HFFc6 (cell line): ENCODE measurements at regions not wholly inside any gene's neighbourhood (a gene's known extent, or its start where the extent isn't known, plus 50 kb on each side); places are given as distances from the start of the nearest gene placed in this dataset.
A peak's percentile ranks its signal among the peaks of the same experiment; 100 is the strongest.

ENCODE experiments used
- DNase-seq: peaks from one replicate; pipeline ENCODE4 v3.0.0-alpha.2; 2018
- H3K27ac Mint-ChIP-seq: 2 replicates; pipeline ENCODE4 v1.8.0; 2020; ENCODE audit warnings: mild to moderate bottlenecking, mixed read lengths
- H3K27me3 Mint-ChIP-seq: 2 replicates; pipeline ENCODE4 v1.8.0; 2021; ENCODE audit warnings: mild to moderate bottlenecking, moderate library complexity, mixed read lengths; ENCODE audit not compliant: insufficient read depth
- H3K36me3 Mint-ChIP-seq: 2 replicates; pipeline ENCODE4 v1.8.0; 2021; ENCODE audit warnings: low read depth, mixed read lengths
- H3K4me1 Mint-ChIP-seq: 2 replicates; pipeline ENCODE4 v1.8.0; 2020; ENCODE audit warnings: low read depth, mixed read lengths
- H3K4me3 Mint-ChIP-seq: 2 replicates; pipeline ENCODE4 v1.8.0; 2020; ENCODE audit warnings: mild to moderate bottlenecking, moderate library complexity, mixed read lengths
- H3K9me3 Mint-ChIP-seq: 2 replicates; pipeline ENCODE4 v1.8.0; 2020; ENCODE audit warnings: mild to moderate bottlenecking, mixed read lengths
- TF ChIP-seq, protein P1 (sequence below): fragments of 200-600 bp; sonication (generic); IDR thresholded peaks from 2 replicates; pipeline ENCODE4 v1.5.0; 2021; ENCODE audit warnings: antibody characterized with exemption, mild to moderate bottlenecking

DNA sequence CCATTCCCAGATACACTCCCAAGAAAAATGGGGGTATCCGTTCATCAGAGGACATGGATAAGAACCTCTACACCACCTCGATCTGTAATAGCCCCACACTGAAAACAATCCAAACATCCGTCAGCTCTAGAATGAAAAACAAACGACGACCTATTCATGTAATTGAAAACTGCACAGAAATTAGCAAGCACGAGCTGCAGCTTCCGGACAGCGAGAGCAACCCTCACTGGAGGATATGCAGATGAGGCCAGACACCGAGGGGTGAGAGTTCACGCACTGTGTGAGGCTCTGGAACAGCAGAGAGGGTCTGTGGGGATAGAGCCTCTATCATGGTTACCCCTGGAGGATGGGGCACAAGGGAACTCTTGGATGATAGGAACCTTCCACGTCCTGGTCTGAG lies 143.9 kb upstream of the NCOR2 start:
- TF ChIP-seq, protein P1, sequence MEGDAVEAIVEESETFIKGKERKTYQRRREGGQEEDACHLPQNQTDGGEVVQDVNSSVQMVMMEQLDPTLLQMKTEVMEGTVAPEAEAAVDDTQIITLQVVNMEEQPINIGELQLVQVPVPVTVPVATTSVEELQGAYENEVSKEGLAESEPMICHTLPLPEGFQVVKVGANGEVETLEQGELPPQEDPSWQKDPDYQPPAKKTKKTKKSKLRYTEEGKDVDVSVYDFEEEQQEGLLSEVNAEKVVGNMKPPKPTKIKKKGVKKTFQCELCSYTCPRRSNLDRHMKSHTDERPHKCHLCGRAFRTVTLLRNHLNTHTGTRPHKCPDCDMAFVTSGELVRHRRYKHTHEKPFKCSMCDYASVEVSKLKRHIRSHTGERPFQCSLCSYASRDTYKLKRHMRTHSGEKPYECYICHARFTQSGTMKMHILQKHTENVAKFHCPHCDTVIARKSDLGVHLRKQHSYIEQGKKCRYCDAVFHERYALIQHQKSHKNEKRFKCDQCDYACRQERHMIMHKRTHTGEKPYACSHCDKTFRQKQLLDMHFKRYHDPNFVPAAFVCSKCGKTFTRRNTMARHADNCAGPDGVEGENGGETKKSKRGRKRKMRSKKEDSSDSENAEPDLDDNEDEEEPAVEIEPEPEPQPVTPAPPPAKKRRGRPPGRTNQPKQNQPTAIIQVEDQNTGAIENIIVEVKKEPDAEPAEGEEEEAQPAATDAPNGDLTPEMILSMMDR: no peak
- Mint-ChIP-seq H3K36me3 (no peaks in the 10 kb centered on the region), H3K9me3 (no peaks in the 10 kb centered on the region), H3K27me3 (peaks cover 7% of the 10 kb centered on the region), H3K27ac (no peak overlapping the region), H3K4me1 (peaks cover 35% of the 10 kb centered on the region), H3K4me3 (no peak overlapping the region)
- DNase-seq: no peak

DNA sequence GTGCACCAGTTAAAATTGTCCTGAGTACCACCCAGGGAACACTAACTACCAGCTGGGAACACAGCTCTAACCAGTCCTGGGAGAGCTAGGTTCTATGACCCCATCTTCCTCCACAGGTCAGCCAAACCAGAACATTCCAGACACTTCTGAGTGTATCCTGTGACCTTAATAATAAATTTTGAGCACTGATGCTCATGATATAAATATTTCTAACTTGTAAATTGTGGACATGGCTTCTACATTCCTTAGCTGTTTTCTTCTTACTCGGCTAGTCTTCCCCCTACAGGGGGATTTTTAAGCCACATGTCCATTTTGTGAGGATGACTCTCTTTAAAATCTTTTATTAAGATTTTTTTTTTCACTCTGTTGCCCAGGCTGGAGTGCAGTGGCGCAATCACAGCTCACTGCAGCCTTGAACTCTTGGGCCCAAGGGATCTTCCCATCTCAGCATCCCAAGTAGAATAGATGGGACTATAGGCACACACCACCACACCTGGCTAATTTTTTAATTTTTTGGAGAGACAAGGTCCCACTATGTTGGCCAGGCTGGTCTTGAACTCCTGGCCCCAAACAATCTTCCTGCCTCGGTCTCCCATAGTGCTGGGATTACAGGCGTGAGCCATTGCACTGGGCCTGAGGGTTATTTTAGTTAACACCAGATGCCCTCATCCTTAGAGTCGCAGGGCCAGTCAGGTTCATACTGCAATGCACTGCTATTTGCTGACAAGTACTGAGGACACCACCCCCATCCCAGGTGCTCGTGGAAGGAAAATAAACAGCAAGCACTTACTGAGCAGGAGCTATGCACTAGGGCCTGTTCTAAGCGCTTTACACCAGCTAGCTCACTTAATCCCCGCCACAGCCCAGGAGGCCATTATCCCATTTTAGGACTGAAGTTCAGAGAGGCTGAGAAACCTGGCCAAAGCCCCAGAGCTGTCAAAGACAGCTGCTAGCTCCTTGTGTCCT lies 142.6 kb upstream of the NCOR2 start:
- H3K27ac Mint-ChIP-seq: no peak overlapping the region; the same call in 1 of the 2 replicates

DNA sequence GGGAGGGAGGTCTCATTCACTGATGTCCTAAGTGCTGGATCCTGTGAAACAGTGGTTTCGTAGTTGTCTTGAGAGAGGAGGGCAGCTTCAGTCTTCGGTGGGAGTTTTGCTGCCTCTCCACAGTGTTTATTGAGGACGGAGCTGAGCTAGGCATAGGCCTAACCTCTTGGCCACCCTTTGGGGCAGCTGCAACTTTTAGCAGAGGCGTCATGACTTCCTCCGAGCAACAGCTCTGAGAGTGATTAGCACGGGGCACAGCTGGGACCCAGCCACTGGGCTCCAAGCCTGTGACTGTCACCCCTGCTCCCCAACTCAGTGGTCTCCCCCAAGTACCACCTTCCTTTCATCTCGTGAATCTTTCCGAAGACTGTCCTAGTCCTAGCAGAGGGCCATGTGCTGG lies 139.9 kb upstream of the NCOR2 start:
- Mint-ChIP-seq H3K36me3 (no peaks in the 10 kb centered on the region), H3K9me3 (no peaks in the 10 kb centered on the region), H3K4me1 (peaks cover 18% of the 10 kb centered on the region), H3K27ac (no peak overlapping the region), H3K4me3 (no peak overlapping the region), H3K27me3 (peaks cover 11% of the 10 kb centered on the region)
- DNase-seq: no peak
- TF ChIP-seq, protein P1: no peak

More for the DNA sequence above, 142.6 kb upstream of the NCOR2 start:
- Mint-ChIP-seq H3K4me1 (peaks cover 25% of the 10 kb centered on the region), H3K27me3 (peaks cover 10% of the 10 kb centered on the region), H3K9me3 (no peaks in the 10 kb centered on the region), H3K4me3 (no peak overlapping the region), H3K36me3 (no peaks in the 10 kb centered on the region)
- TF ChIP-seq, protein P1: peak; percentile 71
- peak; percentile 72 for DNase-seq

DNA sequence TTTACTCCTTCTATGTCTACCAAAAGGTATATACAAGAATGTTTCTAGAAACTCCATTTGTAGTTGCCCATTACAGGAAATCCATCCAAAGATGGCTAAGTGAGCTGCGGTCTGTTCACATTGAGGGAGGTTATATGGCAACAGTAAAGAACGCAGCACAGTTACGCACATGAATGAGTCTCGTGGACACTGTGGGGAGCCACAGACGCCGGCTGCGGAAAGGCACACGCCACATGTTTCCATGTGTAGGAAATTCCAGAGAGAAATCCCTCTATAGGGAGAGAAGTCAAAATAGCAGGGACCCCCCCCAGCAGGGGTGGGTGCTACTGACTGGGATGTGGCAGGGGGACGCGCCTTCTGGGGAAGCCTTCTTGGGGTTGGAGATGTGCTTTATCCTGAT lies 139.0 kb upstream of the NCOR2 start:
- no peaks in the 10 kb centered on the region for H3K36me3 Mint-ChIP-seq
- no peak for DNase-seq
- H3K4me3 Mint-ChIP-seq: no peak overlapping the region
- H3K27me3 Mint-ChIP-seq: peaks cover 11% of the 10 kb centered on the region
- H3K4me1 Mint-ChIP-seq: peaks cover 21% of the 10 kb centered on the region
- H3K27ac Mint-ChIP-seq: no peak overlapping the region
- H3K9me3 Mint-ChIP-seq: no peaks in the 10 kb centered on the region
- TF ChIP-seq, protein P1: no peak

DNA sequence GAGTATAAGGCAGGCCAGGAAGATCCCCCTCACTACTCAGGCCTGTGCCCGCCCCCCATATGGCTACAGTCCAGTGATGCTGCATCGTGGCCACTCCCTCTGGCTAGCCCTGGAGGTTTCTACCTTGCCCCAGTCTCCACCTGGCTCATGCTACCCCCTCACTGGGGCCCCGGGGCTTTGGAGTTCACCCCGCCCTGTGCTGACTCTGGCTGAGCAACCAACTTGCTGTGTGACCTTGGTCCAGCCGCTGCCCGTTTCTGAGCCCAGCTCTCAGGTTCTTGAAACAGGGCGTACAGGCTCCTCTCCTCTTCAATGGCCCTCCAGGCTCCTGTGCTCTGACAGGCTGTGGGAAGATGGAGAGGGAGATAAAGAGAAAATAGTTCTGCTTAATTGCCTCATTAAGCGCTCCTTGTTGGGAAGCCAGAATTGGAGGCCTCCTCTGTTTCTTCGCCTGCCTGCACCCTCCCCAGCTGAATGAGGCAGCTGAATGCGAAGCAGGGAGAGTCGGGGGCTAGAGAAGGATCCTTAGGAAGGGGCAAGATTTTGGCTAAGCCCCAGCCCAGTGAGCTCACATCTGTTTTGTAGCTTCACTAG lies 138.2 kb upstream of the NCOR2 start:
- Mint-ChIP-seq H3K4me1 (peaks cover 28% of the 10 kb centered on the region), H3K36me3 (no peaks in the 10 kb centered on the region), H3K9me3 (no peaks in the 10 kb centered on the region), H3K27me3 (peaks cover 11% of the 10 kb centered on the region), H3K27ac (no peak overlapping the region), H3K4me3 (no peak overlapping the region)
- no peak for DNase-seq
- TF ChIP-seq, protein P1: no peak
